GM18520 (cell line): ENCODE measurements at regions not wholly inside any gene's neighbourhood (a gene's known extent, or its start where the extent isn't known, plus 50 kb on each side); places are given as distances from the start of the nearest gene placed in this dataset.

ENCODE experiments used
- ATAC-seq: cut with Tn5 transposase; IDR thresholded peaks from one replicate; pipeline ENCODE4 v1.9.1; 2021; ENCODE audit not compliant: unreplicated experiment

DNA sequence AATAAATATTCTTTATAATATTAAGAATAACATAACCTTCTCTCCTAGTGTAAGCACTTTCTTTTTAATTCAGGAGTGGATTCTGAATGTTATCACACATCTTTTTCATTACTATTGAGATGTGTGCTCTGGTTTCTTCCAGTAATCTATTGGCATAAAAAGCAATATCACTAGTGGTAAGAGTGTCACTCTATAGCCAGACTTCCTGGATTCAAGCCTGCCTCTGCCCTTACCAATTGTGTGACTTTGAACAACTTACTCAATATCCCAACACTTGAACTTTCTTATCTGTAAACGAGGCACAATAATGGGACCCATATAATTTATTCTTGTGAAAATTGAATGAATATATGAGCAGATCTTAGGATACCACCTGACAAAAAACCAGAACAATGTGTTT lies 71.0 kb downstream of the SEM1 start:
- ATAC-seq = no peak

DNA sequence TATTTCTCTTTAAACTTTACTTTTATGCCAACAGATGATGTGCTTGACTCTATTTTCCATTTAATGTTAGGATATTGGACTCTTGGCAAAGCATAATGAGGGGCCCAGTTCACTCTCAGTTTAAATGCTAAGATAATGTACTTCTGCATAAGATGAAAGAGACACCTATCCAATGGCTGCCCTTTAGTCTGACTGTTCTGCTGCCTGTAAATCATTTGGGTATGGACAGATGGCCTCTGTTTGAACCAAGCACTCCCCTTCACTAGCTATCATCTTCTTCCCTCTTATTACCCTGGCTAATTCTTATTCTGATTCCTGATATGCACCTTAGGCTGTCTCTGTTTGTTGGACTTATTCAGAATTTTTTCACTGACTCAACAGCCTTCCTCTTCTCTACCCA lies 72.1 kb downstream of the SEM1 start:
- no peak for ATAC-seq

DNA sequence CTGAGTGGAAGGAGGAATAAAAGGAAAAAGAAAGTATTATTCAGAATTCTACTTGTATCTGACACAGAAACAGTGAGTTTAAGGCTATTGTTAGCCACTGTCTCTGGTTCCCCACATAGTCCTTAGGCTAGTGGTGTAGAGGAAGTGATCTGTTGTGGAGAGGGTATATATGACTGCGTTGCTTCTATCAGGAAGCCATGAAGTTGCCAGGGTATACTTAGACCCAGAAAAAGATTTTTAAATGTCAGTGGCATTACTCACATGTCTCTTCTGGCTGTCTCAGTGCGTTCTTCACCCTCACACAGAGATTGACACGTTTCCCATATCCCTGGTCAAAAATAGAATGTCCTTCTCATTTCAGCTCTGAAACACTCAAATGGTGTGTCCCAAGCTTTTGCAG lies 72.7 kb downstream of the SEM1 start:
- ATAC-seq = no peak

DNA sequence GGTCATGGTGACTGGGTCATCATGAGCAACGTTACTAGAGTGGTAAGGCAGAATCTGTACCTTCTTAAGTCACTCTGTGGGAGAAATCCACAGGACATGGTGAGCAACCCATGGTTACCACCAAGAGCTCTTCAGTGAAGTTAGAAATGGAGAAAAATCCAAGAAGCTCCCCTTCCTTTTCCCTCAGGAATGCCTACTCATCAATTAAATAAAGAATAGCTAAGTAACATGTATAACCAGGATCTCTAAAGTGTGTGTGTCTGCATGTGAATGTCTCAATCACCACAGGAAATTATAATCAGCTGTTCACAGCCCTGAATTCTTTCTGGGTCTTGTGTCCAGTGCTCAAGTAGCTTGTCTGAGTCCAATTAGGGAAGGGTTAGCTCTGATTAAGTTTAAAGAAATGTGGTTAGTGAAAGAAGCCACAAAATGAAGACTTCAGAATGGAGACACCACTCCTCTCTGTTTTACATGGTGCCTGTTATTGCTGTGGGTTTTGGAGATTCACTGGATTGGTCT lies 73.2 kb downstream of the SEM1 start:
- ATAC-seq = no peak

DNA sequence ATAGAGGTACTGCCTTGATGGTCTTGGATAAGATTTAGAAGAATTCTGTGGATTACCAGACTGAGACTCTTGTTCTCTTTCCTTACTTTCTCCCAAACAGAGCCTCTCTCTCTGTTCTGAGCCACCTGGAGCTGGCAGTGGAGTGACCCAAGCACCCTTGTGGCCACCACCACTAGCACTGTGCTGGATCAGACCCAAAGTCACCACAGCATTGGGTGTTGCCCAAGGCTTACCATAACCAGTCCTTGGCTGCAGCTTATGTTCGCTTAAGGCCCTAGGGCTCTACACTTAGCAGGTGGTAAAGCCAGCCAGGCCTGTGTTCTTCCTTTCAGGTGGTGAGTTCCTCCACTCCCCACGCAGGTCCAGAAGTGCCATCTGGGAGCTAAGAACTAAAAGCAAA lies 79.8 kb downstream of the SEM1 start:
- ATAC-seq = no peak

DNA sequence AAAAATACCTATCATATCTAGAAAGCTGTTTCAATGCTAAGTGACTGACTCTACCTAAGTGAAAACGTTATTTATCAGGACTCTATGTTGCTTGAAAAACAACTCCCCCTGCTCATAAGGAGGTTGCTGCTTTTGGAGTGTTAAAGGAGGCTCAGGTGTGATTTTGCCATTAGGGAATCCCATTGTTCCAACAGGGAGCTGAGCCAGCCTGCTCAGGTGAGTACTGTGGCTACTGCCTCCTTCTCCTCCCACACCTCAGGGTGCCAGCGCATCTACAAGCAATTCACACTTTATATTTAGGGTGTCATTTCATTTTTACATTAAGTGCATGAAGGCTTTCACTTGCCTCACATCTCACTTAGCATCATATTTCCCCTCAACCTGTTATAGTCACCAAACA lies 84.7 kb downstream of the SEM1 start:
- ATAC-seq = no peak

DNA sequence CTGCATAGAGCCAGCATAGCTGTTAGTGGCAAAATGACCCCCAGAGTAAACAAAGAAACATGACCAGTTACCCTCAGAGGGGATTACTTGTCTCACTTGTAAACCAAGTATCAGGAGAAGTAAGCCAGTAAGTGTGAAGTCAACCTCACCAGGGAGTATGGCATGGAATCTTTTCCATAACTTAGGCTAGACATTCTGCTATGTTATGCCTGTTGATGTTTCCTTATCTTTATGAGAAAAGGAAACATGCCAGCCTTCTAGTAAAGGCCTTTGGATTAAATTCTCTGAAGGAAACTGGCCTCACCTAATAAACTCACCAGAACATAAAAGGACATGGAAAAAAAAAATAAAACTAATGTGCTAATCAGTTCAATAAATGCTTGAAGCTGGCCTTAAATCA lies 87.7 kb downstream of the SEM1 start:
- no peak for ATAC-seq

DNA sequence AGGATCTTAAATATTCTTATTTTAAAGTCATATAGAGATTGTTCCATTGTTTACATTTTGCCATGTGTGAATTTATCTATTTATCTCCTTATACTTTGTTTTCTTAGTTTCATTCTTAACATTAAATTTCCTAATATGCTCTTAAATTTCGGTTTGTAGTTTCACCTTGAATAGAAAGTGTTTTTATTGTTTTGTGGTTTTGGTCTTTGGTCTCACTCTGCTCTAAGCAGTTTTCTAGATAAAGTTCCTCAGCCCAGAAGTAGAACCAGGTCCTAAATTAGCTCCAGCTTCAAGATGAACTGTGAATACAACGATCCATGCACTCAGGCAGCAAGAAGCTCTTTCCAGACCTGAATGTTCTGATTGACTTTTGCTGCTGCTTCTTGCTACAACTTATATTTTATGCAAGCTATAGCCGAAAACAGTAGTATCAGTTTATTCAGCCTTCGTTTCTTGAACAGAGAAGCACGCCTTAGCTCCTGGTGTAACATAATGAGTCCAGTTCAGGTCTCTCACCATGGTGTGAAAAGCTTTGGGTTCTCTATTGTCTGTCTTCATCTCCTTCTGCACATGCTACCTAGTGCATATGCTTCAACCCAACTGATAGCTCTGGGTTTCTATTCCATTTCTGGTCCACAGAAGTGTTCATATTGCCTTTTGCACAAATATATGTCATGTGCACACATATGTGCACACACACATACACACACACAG lies 95.3 kb downstream of the SEM1 start:
- no peak for ATAC-seq

DNA sequence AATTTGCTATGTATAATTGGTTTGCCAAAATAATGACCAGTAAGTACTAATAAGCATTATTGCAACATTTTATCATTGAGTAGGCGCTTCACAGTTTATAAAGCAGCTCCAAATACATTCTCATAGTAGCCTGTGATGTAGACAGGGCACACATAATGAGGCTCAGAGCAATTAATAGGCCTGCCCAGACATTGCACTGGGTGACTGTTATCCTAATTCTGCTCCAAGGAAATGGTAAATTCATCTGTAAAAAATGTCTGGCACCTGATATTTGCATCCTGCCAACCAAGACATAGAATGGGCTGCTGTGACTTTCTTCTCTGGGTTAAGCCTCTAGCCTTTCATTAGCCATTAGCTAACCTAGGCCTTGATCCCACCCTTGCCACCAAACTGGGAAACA lies 97.6 kb downstream of the SEM1 start:
- no peak for ATAC-seq

DNA sequence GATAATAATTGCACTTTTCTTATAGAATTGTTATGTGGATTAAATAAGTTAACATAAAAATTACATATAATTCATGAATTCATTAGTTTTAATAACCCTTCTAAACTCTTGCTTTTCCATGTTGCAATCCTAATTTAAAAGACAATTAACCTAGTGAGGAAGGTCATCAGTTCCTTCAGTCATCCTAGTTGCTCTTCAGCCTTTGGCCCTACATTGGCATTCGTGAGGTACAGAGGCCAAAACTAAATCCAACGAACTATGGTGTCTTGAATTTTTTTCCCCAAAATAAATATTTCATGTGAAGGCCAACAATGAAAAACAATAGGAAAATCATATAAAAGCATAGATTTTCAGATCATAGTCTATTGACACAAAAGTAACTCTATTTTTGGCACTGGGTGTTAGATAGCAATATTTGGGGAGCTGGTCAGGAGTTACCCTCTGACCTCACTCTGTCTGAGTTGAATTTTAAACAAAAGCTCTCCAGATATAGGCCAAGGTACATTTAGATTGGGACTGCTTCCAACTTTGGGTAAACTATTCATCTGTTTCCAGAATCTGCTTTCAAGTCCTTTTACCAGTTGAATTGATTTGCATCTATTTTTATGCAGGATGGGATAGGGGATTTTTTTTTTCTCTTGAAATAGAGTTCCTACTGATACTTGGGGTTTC lies 104.5 kb downstream of the SEM1 start:
- no peak for ATAC-seq

DNA sequence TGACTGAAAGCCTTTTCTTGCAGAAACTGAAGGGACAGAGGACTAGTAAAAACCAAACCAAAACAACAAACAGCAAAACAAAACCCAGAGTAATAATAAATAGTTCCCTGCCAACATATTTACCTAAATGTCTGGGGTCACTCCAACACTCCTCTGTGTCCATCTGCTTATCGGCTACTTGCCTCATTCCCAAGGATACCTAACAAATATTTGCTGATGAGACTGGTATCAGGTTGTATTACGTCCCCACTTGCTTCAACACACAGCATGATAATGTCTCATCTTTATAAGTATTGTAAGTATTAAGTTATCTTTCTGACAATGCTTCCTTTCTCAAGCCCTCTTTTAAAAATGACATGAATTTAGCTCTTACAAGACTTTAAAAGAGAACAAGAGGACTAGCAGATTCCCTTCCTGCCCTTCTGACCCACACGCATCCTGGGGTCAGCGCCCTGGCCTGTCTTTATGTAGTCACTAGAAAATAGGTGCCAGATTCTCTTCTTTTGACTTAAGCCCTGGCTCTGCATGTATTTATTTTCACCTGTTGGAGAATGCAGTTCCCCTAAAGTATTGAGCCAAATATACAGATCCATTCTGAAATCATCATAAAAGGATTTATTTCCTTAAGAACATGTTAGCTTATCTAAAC lies 110.2 kb downstream of the SEM1 start:
- no peak for ATAC-seq

DNA sequence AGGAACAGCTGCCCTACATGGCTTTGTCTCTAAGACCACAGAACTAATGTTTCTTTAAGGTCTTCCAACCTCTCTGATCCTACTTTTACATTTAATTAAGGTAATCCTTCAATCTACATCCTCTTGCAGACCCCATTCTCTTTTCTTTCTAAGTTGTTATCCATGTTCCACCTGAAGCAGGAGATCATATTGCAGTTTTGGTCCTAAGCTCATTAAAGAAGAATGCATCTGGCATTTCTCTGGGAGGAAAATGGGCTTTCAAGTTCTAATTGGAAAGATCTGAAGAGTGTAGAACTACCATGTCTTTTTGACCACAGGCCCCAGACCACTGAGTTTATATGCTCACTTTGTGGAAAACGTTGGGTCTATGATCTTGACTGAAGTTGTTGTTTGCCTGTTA lies 111.2 kb downstream of the SEM1 start:
- no peak for ATAC-seq

DNA sequence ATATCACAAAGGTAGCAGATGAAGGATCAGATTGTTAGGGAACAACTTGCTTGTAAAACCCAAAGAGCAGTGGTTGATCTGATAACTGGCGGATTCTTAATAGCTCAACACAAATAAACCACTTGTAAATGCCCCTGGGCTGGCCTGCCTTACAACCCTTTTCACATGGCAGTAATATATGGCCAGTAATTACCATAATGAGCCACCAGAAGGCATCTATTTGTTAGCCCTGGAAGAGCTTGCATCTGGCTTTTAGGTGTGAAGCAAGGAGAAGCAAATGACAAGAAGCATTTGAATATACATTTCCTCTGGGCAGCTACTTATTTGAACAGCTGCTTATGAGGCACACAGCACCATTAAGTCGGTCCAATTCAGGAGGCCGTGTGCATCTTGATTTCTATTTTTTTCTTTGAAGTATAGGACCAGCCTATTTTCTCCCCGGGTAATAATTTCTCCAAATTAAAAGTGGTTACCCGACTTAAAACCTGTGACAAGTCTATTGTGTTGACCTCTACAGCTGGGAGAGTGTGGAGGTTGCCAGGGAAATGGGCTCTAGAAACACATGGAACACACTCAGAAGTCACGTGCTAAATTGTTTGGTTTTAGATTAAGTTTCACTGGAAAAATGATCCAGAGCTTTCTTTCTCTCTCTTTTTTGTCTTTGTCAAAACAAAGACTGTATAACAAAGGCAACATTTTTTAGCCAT lies 113.4 kb downstream of the SEM1 start:
- ATAC-seq = no peak

DNA sequence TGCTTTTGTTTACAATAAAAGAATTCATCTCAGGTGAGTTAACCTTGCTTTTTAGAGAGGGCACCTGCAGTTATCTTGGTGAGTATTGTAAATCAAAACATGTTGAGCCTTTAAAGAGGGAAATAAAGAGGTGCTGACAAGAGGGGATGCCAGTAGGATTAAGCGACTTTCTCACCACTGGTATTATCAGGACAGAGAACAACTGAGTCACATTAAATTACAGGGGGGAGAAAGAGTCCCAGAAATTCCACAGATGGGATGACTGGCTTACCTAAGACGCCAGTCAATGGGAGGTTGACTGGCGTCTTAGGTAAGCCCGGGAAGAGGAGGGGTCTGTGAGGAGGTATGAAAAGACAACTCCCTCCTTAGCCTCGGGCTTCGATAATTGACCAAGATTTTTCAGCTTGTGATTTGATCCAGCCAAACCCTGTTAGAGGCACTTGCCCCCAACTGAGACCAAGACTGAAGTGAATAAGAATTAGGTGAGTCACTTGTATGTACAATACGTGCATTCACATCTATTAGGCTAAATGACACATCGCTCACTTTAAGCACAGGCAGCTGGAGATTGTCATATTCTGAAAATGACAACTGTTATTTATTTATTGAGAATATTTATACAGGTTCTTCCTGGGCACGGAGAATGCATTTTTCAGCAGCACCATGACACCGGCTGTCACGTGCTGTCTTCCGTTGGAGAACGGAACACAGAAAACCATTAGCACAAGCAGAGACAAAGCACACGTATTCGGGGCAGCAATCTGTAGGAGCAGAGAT lies 117.6 kb downstream of the SEM1 start:
- no peak for ATAC-seq

DNA sequence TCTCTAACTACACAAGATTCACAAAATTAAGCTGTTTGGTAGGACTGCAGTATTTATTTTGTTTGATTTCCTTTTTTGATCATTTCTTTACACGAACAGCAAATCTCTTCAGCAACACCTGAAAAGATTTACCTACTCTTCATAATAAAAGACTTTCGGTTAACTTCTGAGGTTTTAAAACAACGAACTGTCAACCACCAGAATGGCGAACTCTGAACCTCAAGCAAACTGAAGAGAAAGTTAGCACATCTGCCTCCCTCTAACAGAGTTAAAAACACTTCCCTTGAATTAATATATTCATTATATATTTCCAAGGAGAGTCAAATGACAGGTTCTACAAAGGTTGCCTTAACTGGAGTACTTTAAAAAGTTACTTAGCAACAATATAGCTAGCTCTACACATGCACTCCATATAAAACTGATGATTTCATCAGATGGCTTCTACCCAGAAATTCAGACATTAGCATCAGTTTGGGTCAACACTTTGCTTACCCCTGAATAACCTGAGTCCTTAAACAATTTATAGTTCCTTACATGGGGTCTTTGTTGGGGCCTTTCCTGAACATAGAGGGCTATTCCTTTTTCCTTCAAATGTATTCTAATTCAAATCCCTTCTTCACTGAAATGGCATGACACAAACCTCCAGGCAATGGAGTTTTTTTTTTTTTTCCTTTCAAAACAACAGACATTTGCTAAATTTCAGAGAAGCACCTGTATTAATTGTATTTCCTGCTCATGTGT lies 118.3 kb downstream of the SEM1 start:
- no peak for ATAC-seq

DNA sequence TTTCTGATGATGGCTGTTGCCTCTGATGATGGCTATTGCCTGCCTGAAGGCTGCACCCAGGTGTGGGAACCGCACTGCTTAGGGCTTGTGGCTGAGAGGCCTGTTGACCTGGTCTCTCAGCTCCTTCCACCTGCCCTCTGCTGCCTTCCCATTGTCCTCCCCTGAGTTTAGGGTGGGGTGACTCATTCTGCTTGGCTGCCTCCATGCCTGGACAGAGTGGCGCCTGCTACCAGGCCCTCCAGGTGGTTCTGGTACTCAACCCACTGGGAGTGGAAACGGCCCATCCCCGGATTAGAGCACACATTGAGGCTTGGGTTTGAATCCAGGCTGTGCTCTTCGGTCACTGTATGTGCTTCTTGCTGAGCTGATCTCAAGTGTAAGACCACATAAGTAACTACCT lies 120.6 kb downstream of the SEM1 start:
- no peak for ATAC-seq

DNA sequence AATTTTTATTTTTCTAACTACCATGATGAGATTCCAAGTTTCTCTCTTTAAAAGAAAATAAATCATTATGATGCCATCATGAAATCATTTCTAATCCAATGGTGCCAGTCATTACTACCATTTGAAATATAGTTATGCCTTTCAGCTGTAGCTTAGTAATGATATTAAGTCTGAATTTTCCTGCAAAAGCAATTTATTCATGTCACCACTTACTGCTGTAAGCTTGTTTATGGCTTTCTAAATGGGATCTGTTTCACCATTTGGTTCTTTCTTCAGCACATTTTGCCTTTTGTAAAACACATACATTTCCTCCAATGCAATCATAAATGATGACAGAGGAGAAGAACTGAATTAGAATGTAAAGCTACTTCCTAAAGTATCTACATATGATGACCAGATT lies 130.5 kb downstream of the SEM1 start:
- ATAC-seq = no peak

DNA sequence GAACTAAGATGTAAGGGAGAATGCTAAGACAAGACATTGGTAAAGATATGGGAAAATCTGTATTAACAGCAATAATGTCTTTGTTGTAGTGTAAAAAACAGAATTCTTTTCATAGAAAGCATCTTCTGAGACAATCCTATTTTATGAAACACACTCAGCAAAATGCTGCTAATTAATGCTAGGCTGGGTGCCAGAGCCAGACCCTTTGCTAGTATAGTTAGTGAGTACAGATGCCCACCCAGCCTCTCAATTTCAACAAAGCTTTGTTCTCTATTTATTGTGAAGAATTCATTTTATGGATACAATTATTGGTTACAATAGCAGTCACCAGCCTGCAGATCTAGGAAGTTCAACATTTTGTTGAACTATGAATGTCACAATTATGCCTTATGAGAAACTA lies 131.0 kb downstream of the SEM1 start:
- ATAC-seq = no peak

DNA sequence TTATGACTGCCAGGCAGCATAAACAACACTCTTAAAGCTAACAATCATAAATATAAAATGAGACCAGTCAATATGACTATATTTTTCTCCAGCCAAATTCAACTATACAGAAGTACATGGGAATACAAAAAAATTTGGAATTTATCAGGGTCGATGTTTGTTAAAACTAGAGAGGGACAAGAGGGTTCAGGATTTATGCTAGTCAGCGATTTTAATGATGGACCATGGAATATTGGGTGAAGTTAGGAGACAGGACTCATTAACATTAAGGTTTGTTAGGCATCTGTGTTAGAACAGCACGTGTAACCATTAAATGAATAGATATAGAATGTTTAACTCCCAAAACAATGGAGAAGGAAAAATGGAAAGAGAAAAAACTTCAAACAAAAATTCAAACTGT lies 146.2 kb downstream of the SEM1 start:
- ATAC-seq = no peak

DNA sequence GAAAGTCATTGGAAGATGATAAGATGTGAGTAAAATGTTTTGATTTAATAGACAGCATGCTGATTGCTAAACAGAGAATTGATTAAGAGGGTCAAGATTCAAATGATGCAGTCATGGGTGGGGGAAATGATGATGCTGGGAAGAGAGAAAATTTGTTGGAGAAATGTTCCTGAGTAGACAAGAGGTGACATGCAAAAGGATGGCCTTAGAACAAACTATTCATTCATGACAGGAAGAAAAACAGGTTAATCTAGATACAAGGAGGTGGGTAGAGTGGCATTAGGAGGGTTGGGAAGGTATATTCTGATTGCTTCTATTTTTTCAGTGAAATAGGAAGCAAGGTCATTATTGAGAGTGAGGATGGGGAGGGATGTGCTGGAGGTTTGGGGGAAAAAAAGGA lies 146.7 kb downstream of the SEM1 start:
- no peak for ATAC-seq
